Erythroblast (primary cell): ENCODE measurements at regions not wholly inside any gene's neighbourhood (a gene's known extent, or its start where the extent isn't known, plus 50 kb on each side); places are given as distances from the start of the nearest gene placed in this dataset.
"Not testable (repeated sequence)": the region's sequence is repeated elsewhere in the genome, so short reads cannot be mapped to it uniquely, and the experiment has no call there.

Experiments
- DNase-seq, 2 experiments: peaks; one replicate each; lab custom pipeline; 2025; lab: John Stamatoyannopoulos, UW
- GATA1 ChIP-seq: IDR thresholded peaks from 2 replicates; pipeline ENCODE4 v1.6.1; 2011; ENCODE audit warnings: low read depth, mild to moderate bottlenecking, control low read depth, low read length, moderate library complexity
- POLR2A ChIP-seq: IDR thresholded peaks from 2 replicates; pipeline ENCODE4 v1.6.1; 2011; ENCODE audit warnings: mild to moderate bottlenecking, low read length

DNA sequence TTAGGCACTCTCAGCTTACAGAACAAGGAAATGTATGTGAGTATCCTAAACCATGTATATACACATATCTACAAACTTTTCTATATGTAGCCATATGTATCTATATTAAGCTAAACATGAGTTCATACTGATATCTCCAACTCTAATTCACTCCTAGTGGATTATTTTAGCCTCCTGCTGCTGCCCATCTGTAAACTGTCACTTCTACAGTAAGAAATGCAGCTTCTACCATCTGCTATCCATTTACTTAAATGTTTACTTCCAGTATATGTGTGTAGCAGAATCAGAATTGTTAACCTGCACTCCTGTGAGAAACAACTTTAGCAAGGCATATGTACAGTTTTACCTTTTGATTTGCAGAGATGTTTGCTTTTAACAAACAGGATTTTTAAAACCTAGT is 478.5 kb upstream of the CBLB start:
- no peak for DNase-seq
- TF ChIP-seq GATA1 (no peak), POLR2A (no peak)

DNA sequence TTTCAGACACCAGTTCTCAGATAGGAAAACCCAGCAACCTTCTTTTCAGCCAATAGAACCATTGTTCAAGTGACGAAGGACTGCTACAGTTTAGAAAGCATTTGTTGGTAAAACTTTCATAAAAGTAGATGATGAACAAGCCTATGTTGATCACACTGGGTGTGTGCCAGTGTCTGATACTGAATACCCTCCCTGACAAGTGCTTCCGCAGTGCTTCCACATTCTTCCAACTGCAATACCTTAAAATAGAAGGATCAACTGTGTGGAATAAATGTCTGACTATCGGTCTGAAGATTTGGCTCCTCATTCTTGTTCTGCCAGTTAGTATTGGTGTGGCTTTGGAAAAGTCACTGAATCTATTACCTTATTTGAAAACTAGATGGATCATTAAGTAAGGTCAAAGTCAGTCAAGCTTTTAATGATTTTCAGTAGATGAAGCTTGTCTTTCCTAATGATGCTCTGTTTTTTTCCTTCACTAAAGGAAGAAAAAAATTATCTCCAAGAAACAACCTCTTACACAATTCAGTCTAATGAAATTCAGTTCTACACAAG is 479.4 kb upstream of the CBLB start:
- DNase-seq = no peak
- TF ChIP-seq GATA1 (no peak), POLR2A (no peak)

DNA sequence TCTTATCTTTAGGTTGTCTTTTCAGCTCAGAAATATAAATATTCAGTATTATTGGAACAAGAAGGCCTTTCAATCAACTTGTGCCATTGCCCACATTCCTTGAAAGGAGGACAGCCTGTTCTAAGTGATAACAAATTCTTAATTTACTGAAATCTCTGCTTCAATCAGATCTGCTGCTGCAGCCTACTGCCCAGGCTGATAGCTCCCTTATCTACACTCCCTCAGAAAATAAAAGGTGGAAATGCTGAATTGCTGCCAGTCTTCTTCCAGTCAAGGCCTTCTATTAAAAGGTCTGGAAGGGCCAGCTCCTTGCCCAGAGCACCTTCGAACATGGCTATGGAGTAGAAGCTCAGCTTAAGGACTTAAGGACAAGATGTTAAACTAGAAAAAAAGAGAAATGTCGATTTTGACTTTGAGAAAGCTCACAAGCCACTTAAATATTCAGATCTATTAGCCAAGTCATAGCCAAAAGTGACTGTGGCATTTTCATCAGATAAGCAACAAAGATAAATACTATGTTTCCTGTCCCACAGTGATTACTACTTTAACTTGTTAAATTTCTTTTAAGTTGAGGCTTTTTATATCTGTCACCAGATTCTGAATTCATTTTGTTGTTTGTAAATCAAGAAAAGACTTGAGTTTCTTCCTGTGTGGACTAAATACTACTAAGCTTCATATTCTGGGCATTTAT is 480.5 kb upstream of the CBLB start:
- peak; percentile 15 to 71 for DNase-seq

GRCh38 chr3:106355873-106356272 is 487.1 kb upstream of the CBLB start:
- no peak for TF ChIP-seq POLR2A
- no peak for TF ChIP-seq GATA1
- no peak for DNase-seq

More for the DNA sequence above, 480.5 kb upstream of the CBLB start:
- TF ChIP-seq GATA1 (no peak), POLR2A (no peak)

DNA sequence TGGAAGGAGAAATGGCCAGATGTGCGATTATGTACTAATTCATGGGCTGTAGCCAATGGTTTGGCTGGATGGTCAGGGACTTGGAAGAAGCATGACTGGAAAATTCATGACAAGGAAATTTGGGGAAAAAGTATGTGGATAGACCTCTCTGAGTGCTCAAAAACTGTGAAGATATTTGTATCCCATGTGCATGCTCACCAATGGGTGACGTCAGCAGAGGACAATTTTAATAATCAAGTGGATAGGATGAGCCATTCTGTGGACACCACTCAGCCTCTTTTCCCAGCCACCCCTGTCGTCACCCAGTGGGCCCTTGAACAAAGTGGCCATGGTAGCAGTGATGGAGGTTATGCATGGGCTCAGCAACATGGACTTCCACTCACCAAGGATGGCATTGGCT is 490.9 kb upstream of the CBLB start:
- TF ChIP-seq GATA1 (no peak), POLR2A (no peak)
- no peak for DNase-seq

DNA sequence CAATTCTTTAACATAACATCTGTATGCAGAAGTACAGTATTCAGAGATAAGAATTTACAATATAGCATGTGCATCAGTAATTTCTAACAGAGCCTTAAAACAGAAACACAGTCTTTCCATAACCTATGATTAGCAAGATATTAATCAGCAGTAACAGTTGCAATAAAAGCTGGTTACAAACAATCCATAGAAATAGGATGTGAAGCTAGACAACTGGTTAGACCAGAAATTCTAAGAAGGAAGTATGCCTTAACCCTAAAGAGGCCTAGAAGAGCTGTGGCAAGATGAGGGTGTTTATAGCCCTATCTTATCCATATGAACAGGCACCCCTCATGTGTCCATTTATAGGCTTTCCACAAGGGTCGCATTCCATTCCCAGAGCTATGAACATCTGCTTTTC is 492.1 kb upstream of the CBLB start:
- DNase-seq = not testable (repeated sequence)

GRCh38 chr3:106364477-106364876 is 495.7 kb upstream of the CBLB start:
- DNase-seq = no peak
- TF ChIP-seq POLR2A = no peak
- no peak for TF ChIP-seq GATA1

- no peak for DNase-seq
- TF ChIP-seq GATA1 (no peak), POLR2A (no peak)
Observed at GRCh38 chr3:106365061-106365691, 496.4 kb upstream of the CBLB start.

GRCh38 chr3:106366352-106366751 is 497.5 kb upstream of the CBLB start:
- TF ChIP-seq GATA1 = no peak
- TF ChIP-seq POLR2A = no peak
- DNase-seq = no peak

GRCh38 chr3:106367496-106367895 is 498.7 kb upstream of the CBLB start:
- DNase-seq = no peak
- TF ChIP-seq GATA1 (no peak), POLR2A (no peak)

GRCh38 chr3:106371221-106371970 is 502.6 kb upstream of the CBLB start:
- no peak for TF ChIP-seq GATA1
- no peak for TF ChIP-seq POLR2A
- DNase-seq = no peak

- TF ChIP-seq POLR2A = no peak
- TF ChIP-seq GATA1 = no peak
- DNase-seq = no peak
Observed at GRCh38 chr3:106371971-106372805, 503.4 kb upstream of the CBLB start.

DNA sequence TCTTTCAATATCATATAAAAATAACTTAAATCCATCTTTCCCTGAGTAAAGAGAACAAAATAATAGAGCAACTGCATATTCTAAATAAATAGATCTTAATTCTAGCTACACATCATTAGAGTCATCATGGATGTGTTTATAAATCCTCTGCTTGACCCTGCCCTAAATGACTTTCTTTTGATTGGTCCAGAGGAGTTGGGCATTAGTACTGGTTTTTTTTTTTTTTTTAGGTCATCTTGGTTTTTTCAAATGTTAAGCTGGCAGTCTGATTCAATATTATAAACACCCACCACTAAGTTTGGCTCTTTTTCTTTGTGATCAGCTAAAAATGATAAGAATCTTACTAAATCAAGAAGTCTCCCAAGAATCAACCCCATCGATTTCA is 504.0 kb upstream of the CBLB start:
- no peak for TF ChIP-seq GATA1
- DNase-seq = no peak

DNA sequence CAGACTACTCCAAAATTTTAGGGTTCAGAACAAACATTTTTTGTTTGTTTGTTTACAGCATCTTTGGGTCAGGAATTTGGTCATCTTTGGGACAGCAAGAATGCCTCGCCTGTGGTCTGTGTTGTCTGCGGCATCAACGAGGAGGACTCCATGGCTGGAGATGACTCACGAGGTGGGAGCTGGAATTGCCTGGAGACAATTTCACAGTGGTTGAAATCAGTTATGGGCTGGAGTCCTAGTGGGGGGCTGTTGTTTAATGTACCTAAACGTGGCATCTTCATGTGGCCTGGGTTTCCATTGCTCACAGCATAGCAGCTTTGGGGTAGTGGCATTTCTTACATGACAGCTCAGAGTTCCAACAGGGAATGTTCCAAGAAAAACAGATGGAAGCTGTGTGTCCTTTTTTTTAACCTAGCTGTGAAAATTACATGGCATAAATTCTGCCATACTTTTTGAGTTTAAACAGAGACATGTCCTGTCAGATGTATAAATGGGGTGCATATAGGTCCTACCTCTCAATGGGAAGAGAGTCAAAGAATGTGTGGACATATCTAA is 507.3 kb upstream of the CBLB start:
- no peak for DNase-seq
- TF ChIP-seq GATA1 (no peak), POLR2A (no peak)
